B cell (primary cell): ENCODE measurements at regions not wholly inside any gene's neighbourhood (a gene's known extent, or its start where the extent isn't known, plus 50 kb on each side); places are given as distances from the start of the nearest gene placed in this dataset.

Experiments used
- EZH2 ChIP-seq: IDR thresholded peaks from 2 replicates; pipeline ENCODE4 v1.6.1; 2012; ENCODE audit warnings: borderline replicate concordance, low read depth, mild to moderate bottlenecking, moderate library complexity, low read length; ENCODE audit not compliant: insufficient read depth, poor library complexity, severe bottlenecking
- TF ChIP-seq, protein P1 (sequence below): fragments of 200-600 bp; IDR thresholded peaks from one replicate; pipeline ENCODE4 v1.8.0; 2022; ENCODE audit warnings: antibody characterized with exemption, mild to moderate bottlenecking

DNA sequence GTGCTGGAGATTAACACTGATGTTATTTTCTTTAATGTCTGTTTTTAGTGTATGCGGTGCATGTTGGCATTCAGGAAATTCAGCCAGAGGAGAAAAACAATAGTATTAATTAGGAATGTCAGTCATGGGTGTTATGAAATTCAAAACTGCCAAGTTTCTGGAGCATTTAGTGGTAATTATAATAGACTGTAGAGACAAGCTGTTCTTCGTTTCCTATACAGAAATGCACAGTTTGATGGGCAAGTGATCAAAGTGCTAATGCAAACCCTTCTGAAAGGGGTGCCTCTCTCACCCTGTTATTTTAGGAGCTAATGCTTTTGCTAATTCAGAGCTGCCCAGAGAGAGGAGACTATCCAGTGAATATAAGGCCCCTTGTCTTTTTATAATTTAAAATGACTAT is 573.8 kb upstream of the EEF2KMT start:
- TF ChIP-seq, protein P1, sequence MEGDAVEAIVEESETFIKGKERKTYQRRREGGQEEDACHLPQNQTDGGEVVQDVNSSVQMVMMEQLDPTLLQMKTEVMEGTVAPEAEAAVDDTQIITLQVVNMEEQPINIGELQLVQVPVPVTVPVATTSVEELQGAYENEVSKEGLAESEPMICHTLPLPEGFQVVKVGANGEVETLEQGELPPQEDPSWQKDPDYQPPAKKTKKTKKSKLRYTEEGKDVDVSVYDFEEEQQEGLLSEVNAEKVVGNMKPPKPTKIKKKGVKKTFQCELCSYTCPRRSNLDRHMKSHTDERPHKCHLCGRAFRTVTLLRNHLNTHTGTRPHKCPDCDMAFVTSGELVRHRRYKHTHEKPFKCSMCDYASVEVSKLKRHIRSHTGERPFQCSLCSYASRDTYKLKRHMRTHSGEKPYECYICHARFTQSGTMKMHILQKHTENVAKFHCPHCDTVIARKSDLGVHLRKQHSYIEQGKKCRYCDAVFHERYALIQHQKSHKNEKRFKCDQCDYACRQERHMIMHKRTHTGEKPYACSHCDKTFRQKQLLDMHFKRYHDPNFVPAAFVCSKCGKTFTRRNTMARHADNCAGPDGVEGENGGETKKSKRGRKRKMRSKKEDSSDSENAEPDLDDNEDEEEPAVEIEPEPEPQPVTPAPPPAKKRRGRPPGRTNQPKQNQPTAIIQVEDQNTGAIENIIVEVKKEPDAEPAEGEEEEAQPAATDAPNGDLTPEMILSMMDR: no peak
- TF ChIP-seq EZH2: no peak
